Epidermal melanocyte (primary cell): ENCODE measurements at regions not wholly inside any gene's neighbourhood (a gene's known extent, or its start where the extent isn't known, plus 50 kb on each side); places are given as distances from the start of the nearest gene placed in this dataset.

Experiments used
- DNase-seq: peaks from one replicate; pipeline ENCODE4 v3.0.0; 2011; ENCODE audit warnings: low spot score; ENCODE audit not compliant: insufficient read length

DNA sequence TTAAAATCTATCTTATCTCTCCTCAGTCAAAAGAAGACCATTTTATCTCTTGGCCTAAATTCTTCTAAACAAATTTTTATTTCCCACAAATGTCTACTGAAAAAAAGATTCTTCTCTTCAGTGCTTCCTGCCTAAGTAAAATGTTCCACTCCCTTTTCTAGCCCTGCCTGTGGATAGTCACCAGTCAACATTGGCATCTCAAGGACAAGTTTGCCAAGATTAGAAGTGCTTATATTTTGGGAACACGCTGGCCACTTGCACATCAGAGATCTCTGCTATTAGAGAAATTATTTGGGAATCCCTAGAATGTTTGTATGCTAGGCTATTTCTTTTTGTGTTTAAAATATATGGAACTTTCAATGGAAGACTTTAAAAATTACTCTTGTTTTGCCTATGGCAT, 758.2 kb upstream of the CDH7 start:
- no peak for DNase-seq

DNA sequence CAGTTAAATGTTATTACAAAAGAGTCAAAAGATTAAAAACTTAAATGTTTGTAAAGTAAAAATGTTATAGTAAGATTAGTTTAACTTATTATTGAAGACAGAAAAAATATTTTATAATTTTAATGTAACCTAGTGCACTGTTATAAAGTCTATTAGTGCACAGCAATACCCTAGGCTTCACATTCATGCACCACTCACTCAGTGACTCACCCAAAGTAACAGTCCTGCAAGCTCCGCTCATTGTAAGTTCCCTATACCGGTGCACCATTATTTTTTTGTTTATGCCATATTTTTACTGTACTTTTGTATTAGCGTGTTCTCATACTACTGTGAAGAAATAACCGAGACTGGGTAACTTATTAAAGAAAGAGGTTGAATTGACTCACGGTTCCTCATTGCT, 759.7 kb upstream of the CDH7 start:
- no peak for DNase-seq

DNA sequence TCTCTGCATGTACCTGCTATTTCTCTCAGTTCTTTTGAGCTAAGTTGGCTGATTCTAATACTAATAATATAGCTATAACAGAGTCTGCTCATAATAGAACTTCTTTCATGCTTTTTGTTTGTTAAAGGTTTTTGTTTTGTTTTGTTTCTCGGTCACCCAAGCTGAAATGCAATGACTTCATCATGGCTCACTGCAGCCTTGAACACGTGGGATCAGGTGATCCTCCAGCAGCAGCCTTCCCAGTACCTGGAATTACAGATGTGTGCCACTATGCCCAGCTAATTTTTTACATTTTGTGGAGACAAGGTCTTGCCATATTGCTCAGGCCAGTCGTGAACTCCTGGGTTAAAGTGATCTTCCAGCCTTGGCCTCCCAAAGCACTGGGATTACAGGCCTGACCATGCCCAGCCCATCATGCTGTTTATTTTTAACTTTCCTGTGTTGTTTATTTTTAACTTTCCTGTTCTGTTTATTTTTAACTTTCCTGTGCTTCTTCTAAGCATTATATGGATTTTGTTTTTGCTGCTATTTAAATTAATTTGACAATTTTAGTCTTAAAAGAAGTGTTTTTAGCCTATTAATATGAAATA, 763.8 kb upstream of the CDH7 start:
- DNase-seq = no peak

DNA sequence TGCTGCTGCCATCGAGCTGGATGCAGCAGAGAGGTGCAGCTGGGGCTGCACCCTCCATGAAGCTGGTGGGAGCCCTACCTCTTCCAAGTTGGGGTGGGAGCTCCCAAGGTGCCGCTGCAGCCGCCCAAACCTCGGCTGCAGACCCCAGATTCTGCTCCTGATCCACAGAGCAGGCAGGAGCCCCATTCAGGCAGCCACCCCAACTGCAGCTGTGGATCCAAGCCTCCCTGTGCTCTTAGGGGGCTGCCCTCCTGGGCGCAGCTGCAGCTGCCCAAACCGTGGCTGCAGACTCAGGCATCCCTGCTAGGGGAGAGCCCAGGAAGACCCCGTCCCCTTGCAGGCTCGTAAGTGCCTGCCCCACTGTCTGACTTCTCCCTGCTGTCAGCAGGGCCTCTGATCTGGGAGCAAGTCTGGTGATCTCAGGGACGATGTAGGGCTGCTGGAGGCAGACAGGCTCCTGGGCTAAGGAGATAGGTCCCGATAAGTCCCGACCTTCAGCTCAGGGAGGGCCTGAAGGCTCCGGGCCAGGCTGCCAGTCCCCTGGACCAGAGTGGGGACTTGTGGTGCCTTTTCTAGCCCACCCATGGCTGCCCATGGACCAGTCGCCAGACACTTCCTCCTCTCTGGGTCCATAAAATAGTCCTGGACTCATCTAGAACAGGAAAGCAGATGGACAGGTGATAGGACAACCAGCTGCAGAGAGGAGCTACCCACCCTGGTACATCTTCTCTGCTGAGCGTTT, 767.1 kb upstream of the CDH7 start:
- DNase-seq = no peak

DNA sequence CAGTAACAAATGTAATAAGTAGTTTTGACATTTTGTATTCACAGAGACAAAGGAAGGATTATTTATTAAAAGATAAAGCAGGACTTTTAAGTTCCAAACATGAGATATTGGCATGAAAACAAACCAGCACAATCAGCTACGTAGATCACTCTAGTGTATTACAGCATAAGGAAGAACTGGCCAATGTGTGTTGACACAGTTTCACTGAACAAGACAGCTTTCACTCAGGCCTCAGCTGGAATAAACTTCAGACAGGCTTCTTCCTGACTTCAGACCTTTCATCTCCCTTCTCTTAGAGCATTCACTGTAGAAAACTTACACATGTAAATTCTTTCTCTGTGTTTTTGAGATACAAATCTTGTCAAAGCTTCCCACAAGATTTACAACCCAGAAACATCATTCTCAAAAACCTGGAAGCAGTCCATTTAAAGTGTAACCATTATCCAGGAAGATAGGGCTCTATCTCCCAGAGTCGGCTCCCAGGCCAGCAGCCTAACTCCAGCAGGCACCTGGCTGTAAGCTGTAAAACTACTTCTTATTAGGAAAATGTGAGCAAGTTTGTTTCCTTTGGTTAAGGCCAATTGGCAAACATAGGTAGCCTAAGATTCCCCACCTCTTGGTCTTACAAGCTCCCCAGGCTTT, 768.3 kb upstream of the CDH7 start:
- no peak for DNase-seq

DNA sequence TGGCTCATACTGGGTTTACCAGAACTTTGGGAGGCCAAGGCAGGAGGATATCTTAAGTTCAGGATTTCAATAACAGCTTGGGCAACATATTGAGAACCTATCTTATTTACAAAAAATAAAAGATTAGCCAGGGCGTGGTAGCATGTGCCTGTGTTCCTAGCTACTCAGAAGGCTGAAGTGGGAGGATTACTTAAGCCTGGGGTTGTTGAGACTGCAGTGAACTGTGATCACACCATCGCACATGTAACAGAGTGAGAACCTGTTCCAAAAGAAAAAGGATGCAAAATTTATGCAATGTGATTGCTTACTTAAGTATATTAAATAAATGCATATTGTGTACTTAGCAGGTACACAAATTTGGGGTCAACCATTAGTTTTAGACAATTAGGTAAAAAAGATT, 768.9 kb upstream of the CDH7 start:
- no peak for DNase-seq

DNA sequence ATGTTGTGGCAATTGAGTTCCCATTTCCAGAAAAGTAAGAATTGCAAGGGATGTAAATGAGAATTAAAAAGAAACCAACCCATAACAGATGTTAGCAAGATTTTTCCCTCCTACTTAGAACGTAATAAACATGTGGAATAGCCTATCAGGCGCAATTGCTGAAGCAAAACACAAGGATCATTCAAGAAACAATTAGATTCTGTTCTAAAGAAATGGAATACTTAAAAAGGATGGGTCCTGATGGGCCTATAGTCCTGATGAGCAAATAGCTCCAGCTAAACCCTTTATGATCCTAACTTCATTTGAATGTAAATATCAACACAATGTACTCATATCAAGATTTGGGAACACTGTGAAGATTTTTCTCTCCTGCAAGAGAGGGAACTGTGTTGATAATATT, 771.0 kb upstream of the CDH7 start:
- DNase-seq = no peak

DNA sequence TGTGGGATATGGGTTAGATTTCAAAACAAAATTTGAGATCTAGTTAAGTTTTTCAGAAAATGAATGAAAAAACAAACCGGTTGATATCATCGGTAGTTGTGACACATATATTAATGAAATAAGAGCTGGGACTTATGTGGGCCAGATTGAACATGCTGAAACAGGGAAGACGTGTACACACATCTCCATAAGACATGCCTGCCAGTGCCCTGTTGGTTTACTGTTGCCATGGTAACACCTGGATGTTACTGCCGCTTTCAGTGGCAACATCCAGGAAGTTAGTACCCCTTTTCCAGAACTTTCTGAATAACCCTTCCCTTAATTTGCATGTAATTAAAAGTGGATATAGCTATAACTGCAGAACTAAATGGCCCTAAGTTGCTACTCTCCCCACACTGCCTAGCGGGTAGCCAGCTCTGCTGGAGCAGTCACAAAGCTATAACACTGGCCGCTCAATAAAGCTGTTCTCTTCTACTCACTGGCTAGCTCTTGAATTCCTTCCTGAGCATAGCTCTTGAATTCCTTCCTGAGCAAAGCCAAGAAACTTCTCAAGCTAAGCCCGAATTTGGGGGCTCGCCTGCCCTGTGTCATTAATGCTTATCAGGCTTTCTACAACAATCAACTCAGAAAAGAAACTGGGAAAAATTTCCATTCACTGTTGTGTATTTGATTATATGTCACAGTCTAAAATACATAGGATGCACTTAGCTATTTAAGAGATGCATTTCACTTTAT, 776.3 kb upstream of the CDH7 start:
- no peak for DNase-seq

DNA sequence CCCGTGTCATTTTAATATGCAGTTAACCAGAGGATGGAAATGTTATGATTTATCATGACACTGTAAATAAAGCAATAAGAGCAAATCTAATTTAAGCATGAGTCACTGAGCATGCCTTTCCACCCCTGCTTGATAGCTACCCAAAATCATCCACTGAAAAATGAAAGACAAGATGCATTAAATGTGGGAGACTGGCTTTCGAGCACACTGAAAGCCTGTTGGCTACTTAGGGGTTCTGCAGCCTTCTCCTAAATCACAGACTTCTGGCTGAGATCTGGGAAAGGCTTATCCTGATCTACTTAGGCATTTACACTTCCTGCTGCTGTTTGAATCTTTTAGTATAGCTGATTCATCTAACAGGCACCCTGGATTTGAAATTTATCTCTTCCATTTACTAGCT, 778.3 kb upstream of the CDH7 start:
- no peak for DNase-seq

DNA sequence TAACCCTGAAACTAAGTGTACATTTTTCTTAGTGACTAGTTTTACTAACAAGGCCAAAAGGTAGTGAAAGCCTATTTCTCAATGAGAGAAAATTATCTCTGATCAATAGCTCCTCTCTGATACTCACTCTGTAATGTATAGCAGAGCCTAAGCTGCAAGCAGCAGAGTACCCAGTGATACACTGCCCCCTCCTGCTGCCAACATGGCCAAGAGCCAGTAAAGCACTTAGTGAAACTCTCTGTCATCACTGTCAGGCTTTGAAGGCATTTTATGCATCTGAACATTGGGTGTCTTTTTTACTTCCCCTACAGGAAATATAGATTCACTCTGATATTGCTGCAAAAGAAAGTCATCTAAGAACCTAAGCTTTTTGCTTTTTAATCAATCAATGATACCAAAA, 784.1 kb upstream of the CDH7 start:
- DNase-seq = no peak

DNA sequence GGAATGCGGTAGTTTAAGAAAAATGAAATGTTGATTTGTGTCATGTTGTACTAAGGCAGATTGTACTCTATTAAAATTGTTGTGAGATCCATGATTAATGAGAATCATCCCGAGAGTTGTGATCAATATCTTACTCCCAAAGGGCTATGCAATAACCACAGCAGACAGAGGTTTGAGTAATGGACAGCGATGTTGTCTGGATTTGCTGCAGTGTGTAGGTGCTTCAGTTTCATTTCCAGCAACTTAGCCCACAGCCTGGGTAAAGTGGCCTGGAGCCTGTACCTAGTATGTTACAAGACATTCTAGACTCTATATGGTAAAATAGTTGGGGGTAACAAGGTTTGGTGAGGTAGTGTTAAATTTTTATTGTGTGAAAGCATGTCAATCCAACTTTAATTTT, 794.3 kb upstream of the CDH7 start:
- no peak for DNase-seq

DNA sequence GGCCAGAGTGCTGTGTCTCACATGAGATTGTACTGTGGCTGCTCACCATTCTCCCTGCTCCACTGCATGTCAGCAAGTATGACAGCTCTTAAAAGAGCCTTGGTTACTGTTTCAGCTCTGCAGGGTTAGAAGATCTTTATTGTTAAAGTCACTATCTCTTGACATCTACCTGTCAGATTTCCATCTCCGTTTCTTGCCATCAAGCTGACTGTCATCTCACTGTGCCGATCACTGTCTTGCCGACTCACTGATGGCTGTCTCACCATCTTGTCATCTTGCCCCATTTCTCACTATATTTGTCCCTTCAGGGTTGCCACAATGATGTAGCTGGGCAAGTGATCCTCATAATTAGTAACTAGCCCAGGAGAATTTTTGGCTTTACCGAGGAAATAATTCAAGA, 800.9 kb upstream of the CDH7 start:
- DNase-seq = no peak

DNA sequence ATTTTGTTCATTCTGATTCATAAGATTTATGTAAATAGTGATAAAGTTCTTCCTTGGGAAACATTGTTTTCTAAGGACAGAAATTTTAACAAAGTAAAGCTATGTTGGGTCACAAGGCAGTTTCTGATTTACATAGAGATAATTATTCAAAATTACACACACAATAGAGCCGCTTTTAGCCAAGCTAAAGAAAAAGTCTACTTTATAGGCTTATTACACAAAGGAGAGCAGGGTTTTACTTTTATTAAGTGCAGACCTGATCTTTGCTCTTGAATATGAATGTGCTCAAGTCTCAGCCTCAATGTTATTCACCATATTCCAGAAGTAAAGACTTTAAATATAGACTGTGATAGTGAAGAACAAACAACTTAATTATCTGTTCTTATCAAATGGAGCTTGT, 787.8 kb upstream of the LINC00305 start:
- DNase-seq = no peak

DNA sequence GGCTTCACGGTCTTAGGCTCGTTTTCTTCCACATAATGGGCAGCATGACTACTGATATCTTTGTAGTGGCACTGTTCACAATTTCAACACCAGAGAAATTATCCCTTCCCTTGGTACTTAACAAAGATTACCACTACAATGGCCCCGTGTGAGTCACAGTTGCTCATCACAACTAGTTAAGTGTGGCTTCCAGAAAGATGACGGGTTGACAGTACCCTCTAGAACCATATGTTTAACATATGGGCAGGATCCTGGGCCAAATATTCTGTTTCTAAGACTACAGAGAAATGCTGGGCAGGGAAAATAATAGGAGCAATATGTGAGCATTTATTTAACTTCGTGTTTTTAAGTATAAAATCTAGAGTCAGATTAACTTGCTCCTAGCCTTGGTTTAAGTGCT, 780.1 kb upstream of the LINC00305 start:
- DNase-seq = peak; percentile 31

DNA sequence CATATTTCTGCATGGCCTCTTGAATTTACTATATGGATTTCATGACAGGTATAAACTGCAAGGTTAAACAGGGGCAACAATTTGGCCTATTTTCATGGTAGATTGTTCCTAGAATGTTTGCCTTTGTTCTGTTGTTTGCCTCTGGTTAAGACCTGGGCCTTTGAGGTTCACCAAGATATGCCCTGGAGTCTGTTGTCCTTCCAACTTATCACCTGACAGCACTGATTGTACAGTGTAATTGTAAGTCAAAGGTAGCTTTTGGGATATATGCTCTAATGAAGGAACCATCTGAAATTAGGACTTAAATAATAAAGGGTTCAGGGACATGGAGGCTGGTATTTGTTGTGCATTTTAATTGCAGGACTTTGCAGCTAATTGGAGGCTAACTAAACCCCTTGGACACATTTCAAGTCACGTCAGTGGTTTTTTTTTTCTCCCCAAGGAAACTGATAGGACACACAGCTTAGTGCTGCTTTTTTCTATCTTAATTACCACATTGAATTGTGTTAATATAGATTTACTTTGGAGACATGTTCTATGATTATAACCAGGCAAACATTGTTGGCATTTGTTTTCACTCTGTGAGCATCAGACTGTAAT, 771.2 kb upstream of the LINC00305 start:
- no peak for DNase-seq

DNA sequence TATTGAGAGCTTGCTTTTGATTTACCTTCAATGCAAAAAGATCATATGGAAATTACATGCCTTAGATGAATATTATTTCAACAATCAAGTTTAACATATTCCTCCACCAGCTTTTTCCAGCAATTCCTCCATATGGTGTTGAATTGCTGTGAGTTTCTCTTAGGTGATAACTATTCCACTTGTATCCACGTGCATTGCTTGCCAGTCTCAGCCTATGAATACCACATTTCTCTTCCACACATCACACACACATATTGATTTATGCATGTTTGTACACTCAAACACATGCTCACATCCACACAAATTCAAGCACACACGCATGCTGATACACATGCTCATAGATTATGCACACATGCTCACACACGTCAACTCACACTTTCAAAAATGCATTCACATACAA, 770.0 kb upstream of the LINC00305 start:
- DNase-seq = no peak

DNA sequence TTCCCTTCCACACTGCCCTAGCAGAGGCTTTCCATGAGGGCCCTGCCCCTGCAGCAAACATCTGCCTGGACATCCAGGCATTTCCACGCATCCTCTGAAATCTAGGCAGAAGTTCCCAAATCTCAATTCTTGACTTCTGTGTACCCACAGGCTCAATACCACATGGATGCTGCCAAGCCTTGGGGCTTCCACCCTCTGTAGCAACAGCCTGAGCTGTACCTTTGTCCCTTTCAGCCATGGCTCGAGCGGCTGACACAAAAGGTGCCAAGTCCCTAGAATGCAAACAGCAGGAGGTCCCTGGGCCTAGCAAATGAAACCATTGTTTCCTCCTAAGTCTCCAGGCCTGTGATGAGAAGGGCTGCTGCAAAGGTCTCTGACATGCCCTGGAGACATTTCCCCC, 744.5 kb upstream of the LINC00305 start:
- no peak for DNase-seq

DNA sequence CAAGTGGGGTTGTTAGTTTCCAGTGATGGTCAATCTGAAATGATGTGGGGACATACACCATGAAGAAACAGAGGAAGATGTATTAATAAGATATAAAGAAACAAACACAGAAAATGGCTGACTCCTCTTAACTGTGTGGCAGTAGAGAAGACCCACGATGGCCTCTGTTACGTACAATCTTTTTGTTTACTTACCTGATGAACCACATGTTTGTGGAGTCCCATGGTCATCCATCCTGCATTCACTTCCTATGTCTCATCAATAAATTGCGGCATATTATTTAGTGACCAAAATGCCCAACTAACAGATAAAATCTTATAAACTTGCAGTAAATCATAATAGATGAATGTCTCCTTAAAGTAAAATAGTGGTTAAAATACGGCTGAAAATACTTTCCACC, 740.1 kb upstream of the LINC00305 start:
- DNase-seq = no peak

DNA sequence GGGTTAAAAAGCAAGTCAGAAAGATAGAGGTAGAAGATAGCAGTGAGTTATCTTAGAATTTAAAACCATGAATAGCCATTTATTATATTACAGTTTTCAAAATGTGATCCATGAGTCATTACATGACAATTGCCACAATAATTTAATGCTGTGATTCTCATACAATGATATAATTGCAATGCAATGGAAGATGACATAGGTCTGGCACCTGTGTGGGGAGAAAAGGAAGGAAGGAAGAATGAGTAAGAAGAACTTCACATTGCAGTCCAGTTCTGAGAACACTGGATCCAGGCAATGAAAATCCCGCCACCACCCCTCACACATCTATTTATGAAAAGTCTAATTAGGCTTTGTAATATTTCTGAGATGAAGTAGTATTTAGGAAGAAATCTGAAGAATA, 738.1 kb upstream of the LINC00305 start:
- no peak for DNase-seq

DNA sequence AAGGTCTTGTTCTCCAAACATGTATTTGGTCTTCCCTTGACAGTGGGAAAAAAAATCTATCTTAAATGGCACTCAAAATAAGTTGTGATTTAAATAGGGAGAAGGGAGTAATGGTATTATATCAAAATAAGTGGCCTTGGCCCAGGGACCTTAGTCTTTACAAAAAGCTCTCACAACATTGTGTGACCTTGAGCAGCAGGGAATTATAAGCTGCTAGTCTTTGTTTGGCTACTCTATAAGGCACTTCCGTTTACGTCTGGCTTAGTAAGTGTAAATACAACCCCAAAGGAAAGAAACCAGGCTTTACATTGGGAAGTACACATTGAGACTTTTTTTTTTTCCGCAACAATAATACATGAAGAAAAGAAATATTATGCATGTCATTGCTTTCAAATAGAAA, 734.0 kb upstream of the LINC00305 start:
- DNase-seq = no peak

DNA sequence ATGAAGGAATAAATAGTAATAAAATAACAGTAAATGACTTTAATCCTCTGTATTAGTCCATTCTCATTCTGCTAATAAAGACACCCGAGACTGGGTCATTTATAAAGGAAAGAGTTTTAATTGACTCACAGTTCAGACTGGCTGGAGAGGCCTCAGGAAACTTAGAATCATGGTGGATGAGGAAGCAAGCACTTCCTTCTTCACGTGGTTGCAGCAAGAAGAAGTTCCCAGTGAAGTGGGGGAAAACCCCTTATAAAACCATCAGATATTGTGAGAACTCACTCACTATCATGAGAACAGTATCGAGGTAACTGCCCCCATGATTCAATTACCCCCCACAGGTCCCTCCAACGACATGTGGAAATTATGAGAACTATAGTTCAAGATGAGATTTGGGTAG, 727.9 kb upstream of the LINC00305 start:
- DNase-seq = no peak
